Left renal cortex interstitium (tissue), 4 donors: ENCODE measurements at regions not wholly inside any gene's neighbourhood (a gene's known extent, or its start where the extent isn't known, plus 50 kb on each side); places are given as distances from the start of the nearest gene placed in this dataset.

Experiments
- DNase-seq, 4 donors: peaks; one replicate each; pipeline ENCODE4 v3.0.0-alpha.2; 2013; ENCODE audit warnings: low read depth in 4 of 4, low spot score in 2 of 4, missing footprints in 1 of 4

DNA sequence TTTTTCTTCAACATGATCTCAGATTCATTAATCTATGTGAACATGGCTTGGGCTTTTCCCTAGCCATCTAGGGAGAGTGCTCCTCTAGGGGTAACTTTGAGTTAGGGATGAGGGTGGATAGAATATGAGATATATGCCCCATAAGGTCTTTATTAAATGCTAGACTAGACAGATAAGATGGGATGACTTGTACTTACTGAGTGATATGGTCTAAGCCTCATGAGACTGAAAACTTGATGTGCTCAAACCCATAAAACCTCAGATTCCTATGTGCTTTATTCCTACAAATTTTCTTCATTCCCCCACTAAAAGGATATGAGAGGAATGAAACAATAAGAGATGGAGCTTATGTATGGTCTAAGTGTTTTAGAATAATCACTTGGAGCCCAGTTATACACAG lies 386.6 kb downstream of the YTHDC2 start:
- DNase-seq, result no peak

DNA sequence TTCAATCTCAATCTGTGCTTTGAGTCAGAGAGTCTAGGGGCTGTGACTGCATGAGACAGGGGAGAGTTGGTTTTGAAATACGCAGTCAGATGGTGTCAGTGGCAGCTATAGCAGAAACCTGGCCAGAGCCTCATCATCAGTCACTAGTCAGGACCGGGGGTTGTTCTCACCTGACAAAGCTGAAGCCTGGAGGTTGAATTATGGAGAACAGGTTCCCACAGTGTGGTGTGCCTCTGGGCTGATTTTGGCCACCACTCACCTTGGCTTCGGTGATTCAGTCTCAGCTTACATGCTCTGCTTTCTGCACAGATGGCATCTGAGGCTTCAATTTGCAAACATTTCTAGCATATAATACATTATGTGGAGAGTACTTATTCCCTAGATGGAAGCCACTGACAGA lies 387.3 kb downstream of the YTHDC2 start:
- no peak for DNase-seq

- DNase-seq, result no peak
Observed at GRCh38 chr5:113901718-113902117, 388.2 kb downstream of the YTHDC2 start.

DNA sequence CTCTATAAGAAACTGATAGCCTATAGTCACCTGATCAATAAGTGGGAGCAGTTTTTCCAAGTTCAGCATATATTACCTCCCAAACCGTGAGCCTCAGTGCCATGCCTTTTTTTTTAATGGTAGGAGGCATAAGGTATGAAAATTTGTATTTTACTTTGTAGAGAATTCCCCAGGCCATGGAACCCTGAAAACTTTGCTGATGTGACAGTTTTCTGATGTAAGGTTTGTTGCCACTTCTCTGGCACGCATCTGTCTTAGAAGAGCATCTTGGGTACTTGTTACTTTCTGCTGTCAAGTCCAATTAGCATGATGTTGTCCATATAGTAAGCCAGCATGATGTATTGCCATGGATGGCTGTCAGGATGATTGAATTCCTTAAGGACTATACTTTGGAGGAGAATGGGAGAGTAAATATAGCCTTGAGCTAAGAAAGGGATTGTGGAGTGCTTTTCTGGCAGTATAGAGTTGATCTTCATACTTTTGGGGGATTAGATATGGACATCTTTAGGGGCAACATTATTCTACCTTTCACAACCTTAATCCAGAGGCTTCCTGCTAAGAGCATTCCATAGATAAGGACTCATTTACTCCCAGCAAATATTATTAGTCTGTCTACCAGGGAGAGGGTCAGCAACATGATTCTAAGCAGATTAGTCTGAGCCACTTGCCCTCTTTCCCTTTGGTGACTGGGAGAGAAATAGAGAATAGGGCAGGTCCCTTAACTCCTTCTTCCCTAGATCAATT lies 389.6 kb downstream of the YTHDC2 start:
- no peak for DNase-seq

DNA sequence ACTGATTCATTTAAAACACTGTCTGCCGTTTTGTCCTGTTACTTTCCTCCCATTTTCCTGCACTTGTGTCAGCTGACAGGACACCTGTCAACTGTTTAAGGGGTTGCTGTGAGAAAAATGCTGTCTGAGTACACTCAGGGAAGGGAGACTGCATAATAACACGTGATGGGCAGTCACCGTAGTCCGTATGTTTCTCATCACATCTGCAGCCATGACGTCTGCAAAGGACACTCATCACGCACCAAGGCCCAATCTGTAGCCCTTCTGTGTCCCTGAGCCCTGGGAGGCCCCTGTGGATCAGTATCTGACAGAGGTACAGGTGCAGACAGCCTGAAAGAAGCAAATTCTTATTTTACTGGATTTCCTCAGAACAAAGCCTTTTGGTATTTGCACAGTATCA lies 396.3 kb downstream of the YTHDC2 start:
- DNase-seq, result no peak

- peak in 1 of 4 donors; percentile 17 for DNase-seq
Observed at GRCh38 chr5:113917997-113918396, 404.5 kb downstream of the YTHDC2 start.

DNA sequence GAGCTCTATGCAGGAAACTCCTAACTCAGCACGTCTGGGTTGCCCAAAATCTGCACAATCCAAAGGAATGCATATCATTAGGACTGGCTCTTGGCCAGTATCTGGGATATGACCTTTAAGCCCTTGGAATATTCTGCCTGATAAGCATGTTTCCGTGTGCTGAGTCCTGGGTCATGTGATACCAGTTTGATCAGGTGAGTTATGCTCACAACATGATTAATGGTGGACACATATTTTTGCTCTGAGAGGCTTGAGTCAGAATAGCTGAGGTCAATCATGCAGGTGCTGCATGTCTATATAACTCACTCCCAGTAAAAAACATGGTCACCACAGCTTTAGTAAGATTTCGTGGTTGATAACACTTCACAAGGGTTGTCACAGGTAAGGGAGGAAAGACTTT lies 408.8 kb downstream of the YTHDC2 start:
- no peak for DNase-seq

- DNase-seq, result no peak
Observed at GRCh38 chr5:113935453-113935852, 422.0 kb downstream of the YTHDC2 start.

DNA sequence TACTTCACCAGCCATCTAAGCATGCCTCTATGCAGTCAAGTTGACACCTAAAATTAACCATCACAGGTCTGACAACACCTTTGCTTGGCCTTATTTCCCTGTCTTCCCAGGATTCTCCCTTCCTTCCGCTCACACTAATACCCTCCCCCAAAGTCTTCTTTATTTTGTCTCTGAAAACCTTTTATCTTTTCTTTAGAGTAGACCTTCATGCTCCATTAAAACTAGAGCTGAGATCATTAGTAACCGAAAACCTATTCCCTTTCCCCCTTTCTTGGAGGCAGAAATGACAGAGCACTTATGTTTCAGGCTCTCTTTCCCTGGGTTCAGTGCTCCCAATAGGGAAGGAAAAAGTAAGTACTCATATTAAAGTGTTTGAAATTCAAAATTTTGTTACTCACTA lies 423.8 kb downstream of the YTHDC2 start:
- peak in 3 of 4 donors; percentile 8 to 23 (median 15) for DNase-seq

DNA sequence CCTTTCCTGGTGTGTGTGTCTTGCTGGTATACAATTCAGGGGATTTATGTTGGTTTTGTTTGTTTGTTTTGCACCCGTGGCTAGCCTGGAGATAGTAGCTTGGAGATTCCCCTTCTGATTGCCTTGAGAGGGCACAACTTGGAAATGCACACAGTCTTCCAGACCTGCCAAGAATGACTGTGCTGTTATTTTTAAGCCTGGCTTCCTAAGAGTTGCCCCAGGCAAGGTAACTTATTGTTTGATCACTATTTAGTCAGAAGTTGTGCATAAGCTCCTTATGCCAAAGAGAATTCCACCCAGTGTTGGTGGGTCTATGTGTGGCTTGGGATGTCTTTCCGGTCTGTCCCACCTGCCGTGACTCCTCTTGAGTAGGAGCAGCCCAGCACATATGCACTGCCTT lies 421.9 kb upstream of the KCNN2 start:
- DNase-seq, result no peak

DNA sequence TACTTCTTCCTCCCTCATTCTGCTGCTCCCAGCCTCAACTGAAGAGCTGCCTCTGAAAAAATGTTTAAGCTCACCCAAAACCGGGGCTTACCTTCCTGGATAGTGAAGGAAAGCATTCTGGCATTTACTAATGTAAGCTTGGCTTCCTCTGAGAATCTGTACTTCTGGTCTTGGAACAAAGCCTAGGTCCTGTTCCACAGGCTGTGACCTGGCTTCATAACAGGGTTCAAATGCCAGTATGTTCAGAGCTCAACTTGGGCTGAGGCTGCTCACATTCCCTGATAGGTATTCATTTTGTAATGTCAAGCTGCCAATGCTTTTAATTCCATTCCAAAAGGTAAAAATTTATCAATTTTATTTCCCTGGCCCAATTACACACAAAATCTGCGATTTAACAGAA lies 411.7 kb upstream of the KCNN2 start:
- no peak for DNase-seq

GRCh38 chr5:113965225-113965624 lies 396.6 kb upstream of the KCNN2 start:
- DNase-seq, result no peak

DNA sequence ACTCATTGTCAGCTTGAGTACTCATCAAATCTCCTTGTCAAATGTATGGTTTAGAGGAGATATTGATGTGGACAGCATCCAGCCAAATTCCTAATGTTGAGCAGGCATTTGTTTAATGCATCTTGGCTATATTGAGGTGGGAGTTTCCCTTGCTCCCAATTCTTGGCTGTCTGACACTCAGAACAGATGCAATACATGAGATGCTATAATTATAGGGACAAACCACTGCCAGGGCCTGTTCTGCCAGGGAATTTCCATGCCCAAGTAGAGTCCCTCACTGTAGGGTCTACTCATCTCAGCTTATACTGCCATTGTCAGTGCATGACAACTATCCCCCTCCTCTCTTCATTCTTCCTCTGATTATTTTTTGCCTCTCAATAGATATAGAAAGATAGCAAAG lies 392.0 kb upstream of the KCNN2 start:
- no peak for DNase-seq

GRCh38 chr5:113971454-113971853 lies 390.4 kb upstream of the KCNN2 start:
- DNase-seq, result no peak

- DNase-seq, result no peak
Observed at GRCh38 chr5:113974976-113975375, 386.9 kb upstream of the KCNN2 start.

- DNase-seq, result no peak
Observed at GRCh38 chr5:113984928-113985327, 376.9 kb upstream of the KCNN2 start.

- no peak for DNase-seq
Observed at GRCh38 chr5:113985505-113985904, 376.4 kb upstream of the KCNN2 start.

DNA sequence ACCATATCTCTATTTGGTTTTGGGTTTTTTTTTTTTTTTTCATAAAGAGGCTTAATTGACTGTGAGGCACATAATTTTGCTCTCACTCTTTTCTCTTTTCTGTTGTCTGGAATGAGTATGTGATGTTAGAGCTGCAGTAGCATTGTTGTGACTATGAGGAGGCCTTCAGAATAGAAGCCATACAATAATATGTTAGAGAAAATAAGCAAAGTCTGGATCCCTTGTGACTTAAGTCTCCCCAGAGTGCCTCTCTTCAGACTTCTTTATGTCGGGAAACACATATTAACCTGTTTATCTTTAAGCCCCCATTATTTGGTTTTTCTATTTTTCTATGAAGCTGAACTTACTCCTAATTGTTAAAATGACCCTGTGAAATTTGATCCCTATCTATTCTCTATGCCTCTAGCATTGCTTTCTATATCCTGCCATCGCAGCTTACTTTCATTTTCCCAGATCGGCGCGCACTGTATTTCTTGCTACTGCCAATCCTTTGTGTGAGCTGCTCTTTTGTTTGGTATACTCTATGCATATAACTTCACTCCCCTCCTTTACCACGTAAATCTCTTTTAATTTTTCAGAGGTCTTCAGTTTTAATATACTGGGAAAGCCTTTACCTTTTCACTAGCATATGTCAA lies 372.5 kb upstream of the KCNN2 start:
- DNase-seq, result no peak

DNA sequence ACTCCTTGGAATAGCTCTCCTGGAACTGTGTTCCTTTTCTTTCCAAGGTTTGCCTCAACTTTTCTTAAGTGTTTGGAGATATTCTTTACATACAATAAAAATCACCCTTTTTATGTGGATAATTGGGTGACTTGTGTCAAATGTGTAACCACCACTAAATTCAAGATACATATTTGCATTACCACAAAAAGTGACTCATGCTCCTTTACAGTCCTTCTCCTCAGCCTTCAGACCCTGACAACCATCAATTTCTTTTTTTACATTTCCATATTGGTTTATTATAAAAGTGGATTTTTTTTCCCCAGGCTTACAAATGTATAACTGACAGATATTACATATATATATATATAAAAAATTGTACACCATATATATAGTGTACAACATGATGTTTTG lies 372.0 kb upstream of the KCNN2 start:
- no peak for DNase-seq

DNA sequence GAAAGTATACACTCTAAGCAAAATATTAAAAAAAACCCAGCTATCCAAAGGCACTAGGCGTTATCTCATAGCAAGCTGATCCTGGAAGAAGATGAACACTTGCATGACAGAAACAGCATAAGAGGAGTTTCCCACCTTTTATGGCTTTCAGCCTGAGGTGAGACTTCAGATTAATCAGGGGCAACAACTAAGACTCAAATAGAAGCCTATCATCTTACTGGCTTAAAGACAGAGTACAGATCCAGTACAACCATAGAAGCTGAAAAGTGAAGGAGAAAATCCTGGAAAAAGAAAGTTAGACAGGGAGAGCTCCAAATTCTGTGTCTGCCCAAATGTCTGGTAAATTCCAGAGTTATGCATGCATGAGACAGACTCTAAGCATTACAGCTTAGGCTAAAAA lies 360.8 kb upstream of the KCNN2 start:
- DNase-seq, result no peak

- DNase-seq, result no peak
Observed at GRCh38 chr5:114006582-114006981, 355.3 kb upstream of the KCNN2 start.

GRCh38 chr5:114007678-114008077 lies 354.2 kb upstream of the KCNN2 start:
- DNase-seq, result no peak

- no peak for DNase-seq
Observed at GRCh38 chr5:114010362-114010761, 351.5 kb upstream of the KCNN2 start.
